Kidney glomerular epithelial cell (primary cell): ENCODE measurements at regions not wholly inside any gene's neighbourhood (a gene's known extent, or its start where the extent isn't known, plus 50 kb on each side); places are given as distances from the start of the nearest gene placed in this dataset.

Experiments used
- DNase-seq: peaks from one replicate; lab custom pipeline; 2025; lab: John Stamatoyannopoulos, UW

DNA sequence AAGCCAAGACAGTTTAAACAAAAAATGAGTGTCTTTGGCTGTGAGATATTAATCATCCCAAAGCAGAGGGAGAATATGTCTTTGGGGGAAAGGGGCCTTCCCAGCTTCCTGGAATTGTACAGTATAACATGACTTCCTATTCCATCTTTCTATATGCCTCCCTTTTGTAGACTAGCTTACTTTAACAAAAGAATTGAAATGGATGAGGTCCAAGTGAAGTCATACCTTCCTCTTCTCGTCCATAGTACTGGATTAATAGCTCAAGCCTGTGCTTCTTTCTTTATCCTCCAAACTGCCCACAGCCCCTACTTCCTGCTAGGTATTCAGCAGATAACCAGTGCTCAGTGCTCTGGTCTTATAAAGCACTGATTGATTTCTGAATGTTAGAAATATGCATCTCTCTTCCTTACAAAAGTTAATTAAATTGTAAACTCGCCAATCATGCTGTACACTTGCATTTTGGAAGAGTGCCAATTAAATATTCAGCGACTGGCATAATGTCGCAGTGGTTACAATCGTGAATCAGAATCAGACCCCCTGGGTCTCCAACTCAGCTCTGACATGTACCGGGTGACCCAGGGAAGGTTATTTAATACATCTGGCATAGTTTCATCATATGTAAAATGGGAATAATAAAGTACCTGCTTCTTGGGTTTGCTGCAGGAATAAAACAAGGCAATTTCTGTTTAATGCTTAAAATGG, 325.1 kb downstream of the RND3 start:
- no peak for DNase-seq

DNA sequence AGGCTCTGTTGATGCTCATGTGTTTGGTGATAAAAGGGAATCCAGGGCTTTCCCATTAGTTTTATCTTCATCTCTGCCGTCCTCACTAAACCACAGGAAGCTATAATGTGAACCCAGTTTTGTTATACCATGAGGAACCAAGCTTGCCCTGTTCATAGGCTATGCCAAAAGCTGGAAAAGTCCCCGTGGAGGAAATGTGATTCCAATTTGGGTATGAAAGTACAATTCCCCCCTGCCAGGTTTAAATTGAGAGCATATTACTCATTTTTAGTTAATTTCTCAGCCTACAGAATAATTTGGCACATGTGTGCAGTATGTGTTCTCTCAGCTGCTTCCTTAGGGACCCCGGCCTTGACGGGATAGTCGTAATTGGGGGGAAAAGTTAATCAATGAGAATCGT, 327.4 kb downstream of the RND3 start:
- DNase-seq: no peak

GRCh38 chr2:150159300-150159699, 328.2 kb downstream of the RND3 start:
- DNase-seq: no peak

DNA sequence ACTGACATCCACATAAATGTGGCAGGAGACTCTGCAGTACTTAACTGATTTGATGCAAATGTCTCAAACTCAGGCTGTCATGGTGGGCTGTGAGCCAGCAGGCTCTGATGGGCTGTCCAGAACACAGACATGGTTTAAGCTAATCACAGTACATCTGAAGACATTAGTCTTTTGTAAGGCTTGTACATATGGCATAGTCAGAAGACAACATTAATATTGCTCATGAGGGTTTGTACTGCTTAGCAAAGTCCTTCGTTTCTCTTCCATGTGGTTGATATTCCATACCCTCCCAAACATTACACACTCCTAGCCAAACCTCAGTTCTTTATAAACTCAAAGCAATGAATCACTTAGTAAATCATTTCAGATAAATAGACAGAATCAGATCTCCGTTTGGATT, 330.6 kb downstream of the RND3 start:
- DNase-seq: no peak

DNA sequence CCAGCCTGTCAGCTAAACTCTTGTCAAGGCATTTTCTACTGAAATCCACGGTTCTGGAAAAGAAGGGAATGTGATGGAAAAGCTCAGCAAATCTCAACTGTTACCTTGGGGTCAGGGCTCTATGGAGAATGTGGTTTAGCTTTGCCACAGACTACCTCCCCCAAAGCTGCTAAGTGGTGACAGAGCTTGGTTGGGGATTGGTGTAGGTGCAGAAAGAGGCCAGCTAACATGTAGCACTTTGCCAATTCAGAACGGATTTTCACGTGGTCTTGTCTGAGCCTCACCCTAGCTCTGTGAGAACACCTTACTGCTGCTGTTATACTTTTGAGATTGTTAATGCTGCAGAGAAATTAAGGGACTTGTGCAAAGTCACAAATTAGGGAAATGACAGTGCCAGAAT, 331.1 kb downstream of the RND3 start:
- no peak for DNase-seq

- no peak for DNase-seq
Observed at GRCh38 chr2:150154308-150154797, 333.1 kb downstream of the RND3 start.

DNA sequence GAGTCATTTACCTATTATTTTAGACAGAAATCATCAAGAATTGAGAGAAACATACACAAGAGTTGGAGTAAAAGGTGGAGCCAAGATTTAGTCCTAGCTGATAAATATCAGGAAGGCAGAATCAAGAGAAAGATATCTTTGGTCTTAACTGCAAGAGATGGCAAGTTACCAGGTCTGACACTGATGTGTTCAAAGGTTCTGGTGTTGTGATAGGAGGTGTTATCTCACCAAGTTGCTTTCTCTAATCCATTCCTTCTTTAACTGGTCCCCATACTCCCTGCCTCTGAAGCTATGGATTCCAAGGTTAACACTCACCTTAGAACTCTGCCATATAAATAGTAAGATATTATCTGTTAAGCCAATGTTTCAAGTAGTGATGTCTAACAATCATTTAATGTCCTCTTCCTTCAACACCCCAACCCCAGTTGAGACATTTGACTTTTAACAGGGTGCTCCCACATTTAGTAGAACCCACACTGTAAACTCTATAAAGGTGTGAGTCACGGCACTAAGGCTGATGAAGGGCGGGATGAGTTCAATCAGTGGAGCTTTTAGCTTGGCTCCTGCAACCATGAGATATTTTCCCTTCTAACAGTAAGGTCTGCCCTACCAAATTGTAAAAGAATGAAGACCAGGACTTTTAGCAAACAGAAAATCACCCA, 333.7 kb downstream of the RND3 start:
- DNase-seq: no peak

DNA sequence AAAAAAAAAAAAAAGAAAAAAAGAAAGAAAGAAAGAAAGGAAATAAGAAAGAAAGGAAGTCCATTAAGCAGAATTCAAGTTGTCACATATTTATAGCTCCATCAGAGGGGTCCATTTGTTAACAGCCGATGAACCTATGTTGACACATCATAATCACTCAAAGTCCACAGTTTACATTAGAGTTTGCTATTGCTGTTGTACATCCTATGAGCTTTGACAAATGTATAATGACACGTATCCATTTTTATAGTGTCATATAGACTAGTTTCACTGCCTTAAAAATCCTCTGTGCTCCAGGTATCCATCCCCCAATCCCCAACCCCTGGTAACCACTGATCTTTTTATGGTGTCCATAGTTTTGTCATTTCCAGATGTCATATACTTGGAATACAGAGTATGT, 335.2 kb downstream of the RND3 start:
- no peak for DNase-seq

DNA sequence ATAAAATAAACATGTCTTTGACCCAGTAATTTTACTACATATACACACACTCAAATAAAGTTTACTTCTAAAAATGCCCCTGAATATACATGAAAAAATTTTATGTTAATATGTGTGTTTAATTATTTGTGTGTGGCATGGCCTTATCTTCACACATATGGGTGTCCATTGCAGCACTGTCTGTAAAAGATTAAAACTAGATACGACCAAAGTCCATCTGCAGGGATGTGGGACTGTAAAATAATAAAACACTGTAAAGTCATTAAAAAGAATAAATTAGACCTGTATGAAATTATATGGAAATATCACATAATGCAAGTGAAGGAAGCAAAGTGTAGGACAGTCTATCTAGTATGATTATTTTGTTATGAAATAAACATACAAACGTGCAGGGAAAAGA, 337.3 kb downstream of the RND3 start:
- no peak for DNase-seq

- no peak for DNase-seq
Observed at GRCh38 chr2:150147889-150148683, 339.4 kb downstream of the RND3 start.

DNA sequence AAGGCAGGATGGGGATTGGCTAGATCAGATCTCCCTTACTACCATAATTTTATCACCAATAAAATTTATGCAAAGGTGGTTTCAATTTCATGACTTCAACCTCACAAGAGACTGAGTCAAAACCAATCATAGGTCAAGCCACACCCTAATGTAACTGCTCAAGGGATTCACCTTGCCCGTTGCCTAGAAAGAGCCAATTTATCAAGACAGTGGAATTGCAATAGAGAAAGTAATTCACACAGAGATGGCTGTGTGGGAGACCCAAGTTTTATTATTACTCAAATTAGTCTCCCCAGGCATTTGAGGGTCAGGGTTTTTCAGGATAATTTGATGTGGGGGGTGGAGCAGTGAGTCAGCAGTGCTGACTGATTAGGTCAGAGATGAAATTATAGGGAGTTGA, 340.6 kb downstream of the RND3 start:
- no peak for DNase-seq

- DNase-seq: no peak
Observed at GRCh38 chr2:150145299-150145692, 342.2 kb downstream of the RND3 start.

GRCh38 chr2:150144546-150145298, 342.7 kb downstream of the RND3 start:
- no peak for DNase-seq

DNA sequence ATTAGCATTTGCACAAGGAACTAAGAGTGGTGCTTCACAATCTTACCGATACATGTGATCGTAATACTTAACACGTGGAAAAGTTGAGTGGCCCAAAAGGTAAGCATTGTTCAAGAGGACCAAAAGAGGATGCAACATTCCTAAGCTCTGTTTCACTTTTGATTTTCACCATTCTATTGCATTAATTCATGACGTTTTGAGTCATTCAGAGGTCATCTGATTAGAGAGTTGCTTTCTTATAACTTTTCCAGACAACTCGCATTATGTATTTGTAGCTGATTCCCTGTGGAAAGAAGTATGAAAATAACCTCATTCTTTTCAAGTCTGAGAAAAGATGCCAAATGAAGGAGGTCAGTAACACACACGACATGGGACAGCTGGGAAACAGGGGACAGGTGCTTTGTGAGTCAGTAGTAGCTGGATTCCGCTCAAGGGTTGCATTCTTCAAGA, 344.4 kb downstream of the RND3 start:
- DNase-seq: no peak

DNA sequence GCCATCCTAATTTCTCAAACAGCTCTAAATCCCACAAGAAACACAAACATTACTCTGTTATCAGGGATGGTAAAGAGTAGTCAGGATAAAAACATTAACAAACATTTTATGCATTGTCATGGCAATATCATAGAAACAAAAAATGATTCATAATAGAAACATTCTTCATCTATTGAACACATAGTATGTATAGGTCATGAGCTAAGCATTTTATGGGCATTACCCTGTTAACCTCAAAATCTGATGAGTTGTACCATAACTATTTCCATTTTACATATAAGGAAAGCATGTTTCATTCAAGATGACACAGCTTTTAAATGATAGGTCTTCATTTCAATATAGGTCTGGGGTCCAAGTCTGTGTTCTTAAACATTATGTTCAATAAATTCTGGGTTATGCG, 344.9 kb downstream of the RND3 start:
- DNase-seq: no peak

DNA sequence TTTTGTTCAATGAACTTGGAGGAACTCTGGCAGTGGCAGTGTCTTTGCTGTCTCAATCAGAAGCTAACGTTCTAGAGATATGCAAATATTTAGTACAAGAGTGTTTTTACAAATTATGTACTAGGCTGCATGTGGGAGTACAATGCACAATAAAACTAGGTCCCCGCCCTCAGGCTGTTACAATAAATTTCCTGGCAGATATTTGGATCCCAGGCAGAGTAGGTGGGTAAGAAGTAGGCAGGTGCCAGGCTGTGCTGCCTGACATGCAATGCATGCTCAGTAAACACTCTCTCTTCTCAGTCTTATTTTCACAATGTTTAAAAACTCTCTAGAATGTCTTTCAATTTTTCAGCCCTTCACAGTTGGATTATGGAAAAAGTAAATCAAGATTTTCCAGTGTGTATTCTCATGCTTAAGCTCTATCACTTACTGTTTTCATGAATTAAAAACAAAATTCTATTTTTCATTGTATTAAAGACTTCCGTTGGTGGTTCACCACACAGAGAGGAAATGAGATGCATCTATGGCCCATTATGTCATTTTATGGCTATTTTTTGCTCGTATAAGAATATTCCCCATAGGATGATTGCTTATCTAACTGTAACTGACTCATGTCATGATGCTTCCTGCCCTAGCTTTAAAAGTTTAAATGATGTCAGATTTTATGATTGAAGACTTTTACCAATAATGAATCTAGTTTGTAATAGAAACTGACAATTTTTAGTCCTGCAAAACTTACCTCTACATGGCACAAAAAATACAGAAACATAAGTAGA, 346.1 kb downstream of the RND3 start:
- no peak for DNase-seq

GRCh38 chr2:150140777-150141176, 346.7 kb downstream of the RND3 start:
- DNase-seq: no peak

- no peak for DNase-seq
Observed at GRCh38 chr2:150138587-150138986, 348.9 kb downstream of the RND3 start.

DNA sequence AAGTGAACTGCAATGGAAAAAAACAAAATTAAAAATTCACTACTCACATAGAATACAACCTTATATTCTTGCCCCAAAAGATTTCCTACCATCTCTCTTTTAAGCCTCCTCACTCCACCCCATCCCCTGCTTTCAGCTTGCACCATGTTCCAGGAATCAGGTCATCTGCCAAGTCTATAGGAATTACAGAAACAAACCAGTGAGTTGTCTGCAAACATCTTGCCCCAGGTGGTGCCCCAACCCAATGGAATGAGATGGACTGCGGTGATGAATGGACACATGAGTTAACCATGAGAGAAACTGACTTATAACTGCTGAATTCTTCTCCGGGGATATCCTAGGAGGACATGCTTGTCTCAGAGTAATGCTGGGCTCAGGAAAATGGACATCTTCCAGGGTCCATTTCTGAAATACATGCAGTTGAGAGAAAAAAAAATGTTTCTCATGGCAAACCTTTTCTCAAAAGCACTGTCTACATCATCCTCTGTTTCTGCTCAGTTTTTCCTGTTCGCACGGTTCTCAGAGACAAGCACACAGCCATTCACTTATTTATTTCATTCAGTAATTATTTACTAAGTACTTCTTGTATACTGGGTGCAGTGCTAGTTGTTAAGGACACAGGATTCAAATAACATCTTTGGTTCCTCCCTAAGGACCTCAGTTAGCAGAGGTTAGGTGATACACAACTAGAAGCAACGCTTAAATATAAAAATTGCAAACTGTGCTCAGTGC, 350.0 kb downstream of the RND3 start:
- DNase-seq: no peak

DNA sequence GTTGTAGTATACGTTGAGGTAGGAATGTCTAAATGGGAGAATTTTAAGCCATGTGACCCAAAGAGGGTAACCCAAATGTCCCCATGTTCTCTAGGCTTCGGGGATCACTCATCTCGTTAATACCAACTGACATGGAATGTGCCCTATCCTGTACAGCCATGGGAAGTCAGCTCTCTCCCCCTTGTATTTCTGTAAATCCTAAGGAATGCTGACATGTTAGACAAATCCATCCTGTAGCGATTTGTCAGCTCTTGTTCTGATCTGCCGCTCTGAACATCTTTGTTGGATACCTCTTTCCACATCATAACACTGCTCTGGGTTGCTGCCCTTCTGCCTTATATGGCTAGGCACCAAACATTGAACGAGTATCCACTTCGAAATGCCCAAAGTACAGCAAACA, 350.6 kb downstream of the RND3 start:
- DNase-seq: no peak

- no peak for DNase-seq
Observed at GRCh38 chr2:150136401-150136800, 351.1 kb downstream of the RND3 start.
